H9 (cell line): ENCODE measurements at regions not wholly inside any gene's neighbourhood (a gene's known extent, or its start where the extent isn't known, plus 50 kb on each side); places are given as distances from the start of the nearest gene placed in this dataset.

Experiments
- DNase-seq: peaks from one replicate; pipeline ENCODE4 v3.0.0-alpha.2; 2017
- H2AFZ ChIP-seq: one replicate; pipeline ENCODE4 v1.6.1; 2013; ENCODE audit warnings: mild to moderate bottlenecking, low read length, control low read depth, moderate library complexity
- H2AK5ac ChIP-seq: 2 replicates; pipeline ENCODE4 v1.6.1; 2013; ENCODE audit warnings: low read length, control low read depth, mixed read lengths; ENCODE audit not compliant: insufficient read length
- H2BK120ac ChIP-seq: one replicate; pipeline ENCODE4 v1.6.1; 2013; ENCODE audit warnings: low read depth, mild to moderate bottlenecking, low read length, control low read depth, inconsistent platforms; ENCODE audit not compliant: poor library complexity, severe bottlenecking
- H2BK12ac ChIP-seq: 2 replicates; pipeline ENCODE4 v1.6.1; 2013; ENCODE audit warnings: low read length, control low read depth, mixed read lengths, low read depth; ENCODE audit not compliant: insufficient read length
- H2BK15ac ChIP-seq: 2 replicates; pipeline ENCODE4 v1.6.1; 2013; ENCODE audit warnings: low read depth, low read length, control low read depth
- H2BK20ac ChIP-seq: one replicate; pipeline ENCODE4 v1.6.1; 2013; ENCODE audit warnings: low read depth, mild to moderate bottlenecking, low read length, control low read depth, inconsistent platforms; ENCODE audit not compliant: poor library complexity, severe bottlenecking
- H2BK5ac ChIP-seq: 2 replicates; pipeline ENCODE4 v1.6.1; 2013; ENCODE audit warnings: low read length, control low read depth, mixed read lengths; ENCODE audit not compliant: insufficient read length
- H3K14ac ChIP-seq: 2 replicates; pipeline ENCODE4 v1.6.1; 2013; ENCODE audit warnings: low read length, control low read depth; ENCODE audit not compliant: insufficient read depth
- H3K18ac ChIP-seq: 2 replicates; pipeline ENCODE4 v1.6.1; 2013; ENCODE audit warnings: low read depth, mild to moderate bottlenecking, mixed read lengths, low read length, control low read depth; ENCODE audit not compliant: insufficient read length
- H3K23ac ChIP-seq: 2 replicates; pipeline ENCODE4 v1.6.1; 2013; ENCODE audit warnings: low read length, control low read depth, mixed read lengths, low read depth; ENCODE audit not compliant: insufficient read length
- H3K23me2 ChIP-seq: 2 replicates; pipeline ENCODE4 v1.6.1; 2013; ENCODE audit warnings: low read depth, mild to moderate bottlenecking, mixed read lengths, low read length, control low read depth; ENCODE audit not compliant: insufficient read length, poor library complexity, severe bottlenecking
- H3K27ac ChIP-seq: 2 replicates; pipeline ENCODE4 v1.5.1; 2013; ENCODE audit warnings: low read length, control low read depth, mixed read lengths, low read depth; ENCODE audit not compliant: insufficient read length
- H3K27me3 ChIP-seq: 2 replicates; pipeline ENCODE4 v1.6.1; 2013; ENCODE audit warnings: low read length, control low read depth, inconsistent platforms; ENCODE audit not compliant: insufficient read depth
- H3K4ac ChIP-seq: 2 replicates; pipeline ENCODE4 v1.6.1; 2013; ENCODE audit warnings: low read depth, mild to moderate bottlenecking, control low read depth, inconsistent platforms, low read length, moderate library complexity
- H3K4me1 ChIP-seq: 2 replicates; pipeline ENCODE4 v1.6.1; 2013; ENCODE audit warnings: low read length, control low read depth, inconsistent platforms; ENCODE audit not compliant: insufficient read depth
- H3K4me2 ChIP-seq: 2 replicates; pipeline ENCODE4 v1.6.1; 2013; ENCODE audit warnings: low read length, control low read depth, mixed read lengths; ENCODE audit not compliant: insufficient read length, insufficient read depth
- H3K56ac ChIP-seq: 2 replicates; pipeline ENCODE4 v1.6.1; 2013; ENCODE audit warnings: low read depth, mild to moderate bottlenecking, mixed read lengths, low read length, control low read depth; ENCODE audit not compliant: insufficient read length
- H3K79me1 ChIP-seq: 2 replicates; pipeline ENCODE4 v1.6.1; 2013; ENCODE audit warnings: low read depth, mild to moderate bottlenecking, moderate library complexity, low read length, control low read depth, inconsistent platforms; ENCODE audit not compliant: insufficient read depth, poor library complexity, severe bottlenecking
- H3K79me2 ChIP-seq: 2 replicates; pipeline ENCODE4 v1.6.1; 2013; ENCODE audit warnings: low read length, control low read depth, inconsistent platforms; ENCODE audit not compliant: insufficient read depth
- H3K9ac ChIP-seq: 2 replicates; pipeline ENCODE4 v1.6.1; 2013; ENCODE audit warnings: low read length, control low read depth, mixed read lengths; ENCODE audit not compliant: insufficient read length; ENCODE audit errors: extremely low read depth
- H3K9me3 ChIP-seq: one replicate; pipeline ENCODE4 v1.6.1; 2013; ENCODE audit warnings: low read depth, low read length, inconsistent platforms; ENCODE audit not compliant: control insufficient read depth
- H3T11ph ChIP-seq: one replicate; pipeline ENCODE4 v1.6.1; 2013; ENCODE audit warnings: mild to moderate bottlenecking, low read length, control low read depth, inconsistent platforms
- H4K20me1 ChIP-seq: one replicate; pipeline ENCODE4 v1.6.1; 2013; ENCODE audit not compliant: control insufficient read depth, insufficient read length, insufficient read depth
- H4K5ac ChIP-seq: 2 replicates; pipeline ENCODE4 v1.6.1; 2013; ENCODE audit warnings: low read depth, mild to moderate bottlenecking, mixed read lengths, low read length, control low read depth; ENCODE audit not compliant: insufficient read length
- H4K8ac ChIP-seq: replicated peaks from 2 replicates; pipeline ENCODE4 v1.6.1; 2013; ENCODE audit warnings: low read length, control low read depth, mixed read lengths, low read depth; ENCODE audit not compliant: insufficient read length
- H4K91ac ChIP-seq: 2 replicates; pipeline ENCODE4 v1.6.1; 2013; ENCODE audit warnings: low read depth, mild to moderate bottlenecking, moderate library complexity, mixed read lengths, low read length, control low read depth; ENCODE audit not compliant: insufficient read length
- H3K27ac Mint-ChIP-seq, 3 experiments: 2 replicates in 2 of 3; 3 replicates in 1 of 3; pipeline ENCODE4 v1.8.0; 2020 to 2021; ENCODE audit warnings: mixed read lengths in 3 of 3, mild to moderate bottlenecking in 1 of 3, moderate library complexity in 1 of 3
- H3K27me3 Mint-ChIP-seq: 2 replicates; pipeline ENCODE4 v1.8.0; 2021; ENCODE audit warnings: low read depth, mild to moderate bottlenecking, moderate library complexity, mixed read lengths
- H3K36me3 Mint-ChIP-seq, 3 experiments: 2 replicates in 2 of 3; 3 replicates in 1 of 3; pipeline ENCODE4 v1.8.0; 2020 to 2021; ENCODE audit warnings: low read depth in 3 of 3, mixed read lengths in 3 of 3; ENCODE audit not compliant: insufficient read depth in 1 of 3
- H3K4me1 Mint-ChIP-seq, 2 experiments: 2 replicates each; pipeline ENCODE4 v1.8.0; 2020; ENCODE audit warnings: mixed read lengths in 2 of 2
- H3K4me3 Mint-ChIP-seq, 2 experiments: 2 replicates in 1 of 2; 3 replicates in 1 of 2; pipeline ENCODE4 v1.8.0; 2020 to 2021; ENCODE audit warnings: mild to moderate bottlenecking in 2 of 2, mixed read lengths in 2 of 2, moderate library complexity in 1 of 2
- H3K9me3 Mint-ChIP-seq, 2 experiments: 2 replicates in 1 of 2; 3 replicates in 1 of 2; pipeline ENCODE4 v1.8.0; 2020; ENCODE audit warnings: mild to moderate bottlenecking in 2 of 2, mixed read lengths in 2 of 2, moderate library complexity in 1 of 2
- CTCF ChIP-seq: fragments of 200-600 bp; sonication (generic); conservative IDR thresholded peaks from 3 replicates; pipeline ENCODE4 v1.8.0; 2021; ENCODE audit warnings: antibody characterized with exemption, mild to moderate bottlenecking

- Histone ChIP-seq H3K27ac (no peak overlapping the region), H4K20me1 (no peaks in the 10 kb centered on the region), H2BK12ac (no peak overlapping the region), H2BK5ac (no peak overlapping the region), H3K79me1 (no peaks in the 10 kb centered on the region), H2BK120ac (no peak overlapping the region), H3K27me3 (no peaks in the 10 kb centered on the region), H4K91ac (no peak overlapping the region), H3T11ph (no peak overlapping the region), H3K56ac (no peak overlapping the region), H3K14ac (no peak overlapping the region), H2AK5ac (no peak overlapping the region), H3K4me1 (no peaks in the 10 kb centered on the region), H3K9ac (no peak overlapping the region), H3K79me2 (no peaks in the 10 kb centered on the region), H2AFZ (no peak overlapping the region), H3K4me2 (no peak overlapping the region), H3K4ac (no peak overlapping the region), H2BK20ac (no peak overlapping the region), H3K23me2 (no peaks in the 10 kb centered on the region), H2BK15ac (no peak overlapping the region), H4K8ac (no peak overlapping the region), H3K9me3 (peaks cover 7% of the 10 kb centered on the region), H3K23ac (no peak overlapping the region), H3K18ac (no peak overlapping the region), H4K5ac (no peak overlapping the region)
- no peak overlapping the region for H3K4me3 Mint-ChIP-seq
- peaks cover 18 to 24% of the 10 kb centered on the region in 2 experiments for H3K9me3 Mint-ChIP-seq
- peaks cover 0 to 2% of the 10 kb centered on the region in 2 experiments; a peak in 1 of 4 replicates for H3K4me1 Mint-ChIP-seq
- peaks cover 15% of the 10 kb centered on the region for H3K27me3 Mint-ChIP-seq
- DNase-seq: no peak
- peaks cover 11 to 19% (median 12%) of the 10 kb centered on the region in 3 experiments for H3K36me3 Mint-ChIP-seq
- no peak overlapping the region for H3K27ac Mint-ChIP-seq
- no peak for TF ChIP-seq CTCF
Measured at GRCh38 chr3:153339065-153339464, 177.0 kb downstream of the RAP2B start.
